AG09309 (cell line): ENCODE measurements at regions not wholly inside any gene's neighbourhood (a gene's known extent, or its start where the extent isn't known, plus 50 kb on each side); places are given as distances from the start of the nearest gene placed in this dataset.

Experiments
- DNase-seq: peaks from one replicate; pipeline ENCODE4 v3.0.0-alpha.2; 2010; ENCODE audit warnings: low read depth
- H3K4me3 ChIP-seq: 2 replicates; pipeline ENCODE4 v1.5.1; 2011; ENCODE audit warnings: mild to moderate bottlenecking, low read depth, low read length, moderate library complexity; ENCODE audit not compliant: control insufficient read depth
- CTCF ChIP-seq: IDR thresholded peaks from 2 replicates; pipeline ENCODE4 v1.5.1; 2011; ENCODE audit warnings: mild to moderate bottlenecking, low read depth, low read length, inconsistent platforms; ENCODE audit not compliant: insufficient read depth, control insufficient read depth; ENCODE audit errors: missing control alignments

GRCh38 chrX:145715641-145716138, 101.9 kb upstream of the SLITRK2 start:
- no peak for TF ChIP-seq CTCF
- H3K4me3 ChIP-seq: no peak overlapping the region
- DNase-seq: no peak

- no peak for TF ChIP-seq CTCF
- H3K4me3 ChIP-seq: no peak overlapping the region
- DNase-seq: no peak
These were observed 101.4 kb upstream of the SLITRK2 start for GRCh38 chrX:145716226-145716625.

GRCh38 chrX:145727476-145727875, 90.2 kb upstream of the SLITRK2 start:
- no peak for DNase-seq
- no peak for TF ChIP-seq CTCF

GRCh38 chrX:145729635-145730034, 88.0 kb upstream of the SLITRK2 start:
- H3K4me3 ChIP-seq: no peak overlapping the region
- TF ChIP-seq CTCF: no peak
- DNase-seq: no peak

More at GRCh38 chrX:145727476-145727875, 90.2 kb upstream of the SLITRK2 start:
- H3K4me3 ChIP-seq: no peak overlapping the region

GRCh38 chrX:145735036-145735435, 82.6 kb upstream of the SLITRK2 start:
- H3K4me3 ChIP-seq: no peak overlapping the region
- DNase-seq: no peak
- TF ChIP-seq CTCF: no peak

GRCh38 chrX:145751943-145752342, 65.7 kb upstream of the SLITRK2 start:
- TF ChIP-seq CTCF: no peak
- H3K4me3 ChIP-seq: no peak overlapping the region
- DNase-seq: no peak
